Left cardiac atrium (tissue), 4 donors: ENCODE measurements at regions not wholly inside any gene's neighbourhood (a gene's known extent, or its start where the extent isn't known, plus 50 kb on each side); places are given as distances from the start of the nearest gene placed in this dataset.

Experiments
- ATAC-seq, 2 donors: fragments of 200-7000 bp; cut with Tn5 transposase; one replicate each; pipeline ENCODE4 v1.9.1; 2020; ENCODE audit warnings: mild to moderate bottlenecking in 2 of 2, moderate library complexity in 2 of 2
- DNase-seq: peaks from one replicate; pipeline ENCODE4 v3.0.0-alpha.2; 2020
- intact Hi-C, 2 donors: fragments of 100-400 bp; cut with DNase I; formaldehyde crosslinking; loops; one replicate each; pipeline versions ENCODE4 v1.14.1 to v1.15.1; 2022 to 2023
- donor health status: DM: no; HTN: yes; CAD: no.
- donor health status: DM: no; HTN: yes; CAD: no; lungs with severe emphysema.
- donor health status: DM: yes; HTN: yes; CAD: no.
- donor health status: Dilated cardiomyopathy.

DNA sequence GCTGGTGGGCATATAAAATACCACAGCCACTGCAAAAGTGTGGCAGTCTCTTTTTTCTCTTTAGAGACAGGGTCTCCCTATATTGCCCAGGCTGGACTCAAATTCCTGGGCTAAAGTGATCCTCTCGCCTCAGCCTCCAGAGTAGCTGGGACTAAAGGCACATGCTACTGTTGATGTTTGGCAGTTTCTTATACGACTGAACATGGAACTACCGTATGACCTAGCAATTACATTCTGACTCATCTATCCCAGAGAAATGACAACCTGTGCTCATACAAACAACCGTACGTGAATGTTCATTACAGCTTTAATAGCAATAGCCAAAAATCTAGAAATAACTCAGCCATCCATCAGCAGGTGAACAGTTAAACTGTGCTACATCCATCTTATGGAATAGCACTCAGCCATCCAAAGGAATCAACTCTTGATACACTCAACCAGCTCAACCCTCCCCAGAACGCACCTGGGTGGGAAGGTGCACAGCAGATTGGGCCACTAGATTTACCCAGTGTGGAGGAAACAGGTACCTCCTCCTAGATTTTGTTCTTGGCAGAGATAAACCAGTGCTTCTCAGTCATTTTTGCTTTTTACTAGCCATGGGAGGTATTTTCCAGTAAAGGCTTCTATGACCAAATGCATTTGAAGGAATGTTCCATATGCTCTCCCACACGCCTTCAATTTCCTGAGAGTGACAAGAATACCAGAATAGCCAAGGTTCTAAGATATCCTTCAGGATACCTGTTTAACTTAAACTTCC lies 130.5 kb downstream of the MED15 start:
- intact Hi-C loops: no loop called here
- DNase-seq (no peak), ATAC-seq (no peak)

DNA sequence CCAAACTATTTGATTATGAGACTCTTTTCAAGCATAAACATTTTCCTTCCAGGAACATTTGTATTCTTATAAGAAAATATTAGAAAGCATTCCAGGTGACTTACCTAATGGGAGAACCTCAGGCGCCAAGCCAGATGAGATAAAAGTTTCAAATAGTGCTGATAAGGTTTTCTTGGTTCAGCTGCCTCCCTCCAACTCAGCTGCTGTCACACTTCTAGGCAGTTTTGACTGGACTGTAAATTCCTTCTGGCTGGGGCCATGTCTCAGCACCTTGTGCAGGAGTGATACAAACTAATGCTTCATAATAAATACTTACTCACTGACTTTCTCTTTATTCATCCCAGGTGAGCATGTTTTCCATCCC lies 131.1 kb downstream of the MED15 start:
- ATAC-seq (peak in 1 of 2 donors; percentile 17), DNase-seq (no peak)
- intact Hi-C loops: no loop called here

DNA sequence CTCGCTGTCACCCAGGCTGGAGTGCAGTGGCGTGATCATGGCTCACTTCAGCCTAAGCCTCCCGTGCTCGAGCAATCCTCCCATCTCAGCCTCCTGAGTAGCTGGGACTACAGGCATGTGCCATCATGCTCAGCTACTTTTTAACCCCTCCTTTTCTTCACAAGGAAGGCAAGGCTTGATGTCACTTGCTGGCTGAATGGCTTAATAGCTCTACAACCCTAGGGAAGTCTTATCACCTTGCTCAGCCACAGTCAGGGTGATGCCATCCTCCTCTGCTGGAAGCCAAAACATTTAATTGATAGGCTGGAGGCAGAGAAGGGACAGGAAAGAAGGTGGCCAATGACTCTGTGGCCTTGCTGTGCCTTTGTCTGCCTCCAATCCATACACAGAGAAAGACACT lies 131.9 kb downstream of the MED15 start:
- intact Hi-C loops: no loop called here
- ATAC-seq (no peak), DNase-seq (no peak)

DNA sequence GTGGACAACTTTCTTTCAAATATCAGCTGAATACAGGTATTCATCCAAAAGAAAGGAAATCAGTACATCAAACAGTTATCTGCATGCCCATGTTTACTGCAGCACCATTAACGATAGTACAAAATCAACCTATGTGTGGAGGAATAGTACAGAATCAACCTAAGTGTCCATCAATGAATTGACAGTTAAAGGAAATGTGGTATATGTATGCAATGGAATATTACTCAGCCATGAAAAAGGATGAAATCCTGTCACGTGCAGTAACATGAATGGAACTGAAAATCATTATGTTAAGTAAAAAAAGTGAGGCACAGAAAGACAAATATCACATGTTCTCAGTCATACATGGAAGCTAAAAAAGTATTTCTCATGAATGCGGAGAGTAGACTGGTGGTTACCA lies 132.3 kb downstream of the MED15 start:
- intact Hi-C loops: no loop called here
- DNase-seq (no peak), ATAC-seq (no peak)

DNA sequence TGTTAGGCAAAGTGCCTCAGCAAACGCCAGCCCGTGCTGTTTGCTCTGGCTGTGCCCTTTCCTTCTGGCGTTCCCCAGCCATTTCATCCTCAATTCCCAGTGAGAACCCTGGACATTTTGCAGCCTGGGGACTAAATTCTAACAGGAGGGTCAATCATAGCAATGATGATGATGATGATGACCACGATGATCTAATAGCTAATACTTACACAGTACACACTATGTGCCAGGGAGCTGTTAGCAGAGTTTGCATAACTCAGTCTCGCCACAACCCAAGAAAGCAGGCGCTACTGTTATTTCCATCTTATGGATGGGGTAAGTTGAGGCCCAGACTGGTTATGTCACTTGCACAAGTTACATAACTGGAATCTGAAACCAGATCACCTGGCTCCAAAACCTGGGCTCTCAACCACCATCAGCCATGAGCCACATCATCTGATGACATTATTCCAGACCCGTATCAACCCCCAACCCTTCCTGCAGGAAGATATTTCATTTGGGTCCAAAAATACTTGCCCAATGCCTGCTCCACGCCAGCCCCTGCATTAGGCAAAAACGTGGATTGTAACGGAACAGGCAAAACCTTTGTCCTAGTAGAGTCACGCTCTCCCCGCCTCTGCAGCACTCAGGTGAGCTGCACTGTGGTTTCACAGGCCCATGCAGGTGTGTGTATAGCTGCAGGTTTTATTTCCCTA lies 132.6 kb upstream of the SERPIND1 start:
- intact Hi-C loops: no loop called here
- ATAC-seq: no peak
- DNase-seq: no peak

DNA sequence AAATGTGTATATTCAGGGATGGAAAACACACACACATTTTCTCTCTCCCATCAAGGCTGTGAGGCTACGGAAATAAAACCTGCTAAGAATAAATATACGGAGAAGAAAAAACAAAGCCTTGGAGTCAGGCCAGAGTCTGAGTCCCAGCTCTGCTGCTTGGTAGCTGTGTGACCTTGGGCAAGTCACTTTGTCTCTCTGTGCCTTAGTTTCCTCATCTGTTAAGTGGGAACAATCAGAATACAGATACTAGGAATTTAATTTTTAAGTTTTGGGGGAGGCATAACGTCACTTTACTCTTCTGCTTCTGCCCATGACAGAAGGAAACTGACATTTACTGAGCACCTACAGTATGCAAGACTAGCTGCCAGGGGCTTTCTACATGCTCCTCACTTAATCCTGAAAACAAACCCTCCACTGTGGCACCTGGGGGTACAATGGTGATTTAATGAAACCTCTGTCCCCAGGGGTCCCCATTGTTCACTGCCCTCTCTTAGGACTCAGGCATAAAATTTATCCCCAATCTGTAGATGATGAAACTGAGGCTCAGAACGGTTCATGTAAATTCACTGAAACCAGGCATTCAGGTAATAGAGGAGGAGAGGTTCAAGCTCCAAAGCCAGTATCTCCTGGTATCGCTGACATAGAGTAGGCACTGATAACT lies 131.9 kb upstream of the SERPIND1 start:
- no peak for DNase-seq
- intact Hi-C loops: no loop called here
- ATAC-seq: no peak

DNA sequence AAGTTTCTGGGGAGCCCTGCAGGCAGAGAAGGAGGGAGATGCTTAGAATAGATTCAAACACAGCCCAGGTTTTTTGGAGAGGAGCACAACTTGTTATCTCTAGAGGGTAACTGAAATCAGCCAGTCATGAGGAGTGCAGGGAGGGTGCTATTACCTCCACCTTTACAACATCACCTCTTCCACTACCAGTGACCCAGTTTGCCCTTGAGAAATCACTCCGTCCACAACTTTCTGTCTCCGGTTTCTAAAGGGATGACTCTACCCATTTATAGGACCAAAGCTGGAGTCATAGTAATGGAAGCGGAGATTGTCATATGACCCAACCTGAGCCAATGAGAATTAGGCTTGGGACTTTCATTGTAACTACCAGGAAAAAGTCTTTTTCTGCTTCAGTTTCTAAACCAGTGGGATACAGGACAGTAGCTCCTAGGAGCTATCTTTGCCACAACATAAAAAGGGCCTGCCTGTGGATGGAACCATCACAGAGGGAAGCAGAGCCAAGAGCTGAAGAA lies 131.2 kb upstream of the SERPIND1 start:
- DNase-seq (no peak), ATAC-seq (no peak)
- intact Hi-C loops: no loop called here

DNA sequence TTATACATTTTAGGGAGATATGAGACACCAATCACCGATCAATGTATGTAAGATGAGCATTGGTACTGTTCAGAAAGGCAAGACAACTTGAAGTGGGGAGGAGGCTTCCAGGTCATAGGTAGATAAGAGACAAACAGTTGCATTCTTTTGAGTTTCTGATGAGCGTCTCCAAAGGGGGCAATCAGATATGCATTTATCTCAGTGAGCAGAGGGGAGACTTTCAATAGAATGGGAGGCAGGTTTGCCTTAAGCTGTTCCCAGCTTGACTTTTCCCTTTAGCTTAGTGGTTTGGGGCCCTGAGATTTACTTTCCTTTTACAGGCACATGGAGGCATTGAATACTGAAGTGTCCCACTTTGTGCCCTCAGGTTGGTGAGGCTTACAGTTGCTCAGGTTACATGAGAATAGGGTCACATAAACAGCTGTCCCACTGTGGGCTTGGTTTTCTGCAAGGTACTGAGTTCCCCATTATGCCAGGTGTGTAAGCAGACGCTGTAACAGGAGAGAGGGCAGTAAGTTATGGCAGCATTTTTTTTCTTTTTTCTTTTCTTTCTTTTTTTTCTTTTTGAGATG lies 129.8 kb upstream of the SERPIND1 start:
- ATAC-seq (no peak), DNase-seq (no peak)
- intact Hi-C loops: no loop called here

DNA sequence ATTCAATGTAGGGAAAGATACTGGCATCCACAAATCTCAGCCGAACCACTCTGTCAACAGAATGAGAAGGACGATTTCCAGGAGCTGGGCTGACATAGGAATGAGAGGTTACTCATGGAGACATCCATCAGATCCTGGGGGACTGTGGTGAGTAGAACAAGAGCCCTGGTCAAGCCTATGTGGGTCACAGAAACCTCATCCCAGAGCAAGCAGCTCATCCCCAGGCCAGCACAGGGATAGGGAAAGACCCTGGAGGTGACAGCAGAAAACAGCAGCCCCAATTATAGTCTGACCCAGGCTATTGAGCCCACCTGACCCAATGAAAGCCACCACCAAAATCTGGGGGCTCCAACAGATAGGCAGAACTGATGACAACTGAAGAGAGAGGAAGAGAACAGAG lies 128.0 kb upstream of the SERPIND1 start:
- intact Hi-C loops: no loop called here
- DNase-seq (no peak), ATAC-seq (no peak)

DNA sequence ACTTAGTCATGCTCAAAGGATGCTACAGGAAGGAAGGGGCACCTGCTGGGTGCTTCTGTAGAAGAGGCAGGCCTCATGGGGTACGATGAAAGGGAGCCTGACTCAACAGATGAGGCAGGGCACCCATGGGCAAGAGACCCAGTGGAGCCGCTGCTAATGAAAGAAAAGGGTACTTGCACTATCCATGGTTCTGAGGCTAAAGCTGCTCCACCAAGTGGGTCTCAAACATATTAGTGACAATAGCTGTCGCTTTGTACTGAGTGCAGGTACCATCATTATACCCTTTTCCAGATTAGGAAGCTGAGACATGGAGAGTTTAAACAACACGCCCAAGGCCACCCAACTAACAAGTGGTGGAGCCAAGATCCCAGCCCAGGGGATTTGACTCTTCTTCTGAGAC lies 127.5 kb upstream of the SERPIND1 start:
- DNase-seq (no peak), ATAC-seq (no peak)
- intact Hi-C loops: no loop called here

DNA sequence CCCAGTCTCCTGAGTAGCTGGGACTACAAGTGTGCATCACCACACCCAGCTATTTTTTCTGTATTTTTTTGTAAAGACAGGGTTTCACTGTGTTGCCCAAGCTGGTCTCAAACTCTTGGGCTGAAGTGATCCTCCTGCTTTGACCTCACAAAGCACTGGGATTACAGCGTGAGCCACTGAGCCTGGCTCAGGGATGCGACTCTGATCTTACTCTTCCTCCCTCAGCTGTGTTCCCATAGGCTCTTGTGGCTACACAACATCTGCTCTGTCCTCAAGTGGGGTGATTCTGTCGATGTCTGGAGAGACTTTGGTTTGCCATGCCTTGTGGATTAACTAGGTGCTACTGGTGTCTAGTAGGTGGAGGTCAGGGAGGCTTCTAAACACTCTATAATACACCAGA lies 127.0 kb upstream of the SERPIND1 start:
- no peak for DNase-seq
- no peak for ATAC-seq
- intact Hi-C loops: no loop called here

DNA sequence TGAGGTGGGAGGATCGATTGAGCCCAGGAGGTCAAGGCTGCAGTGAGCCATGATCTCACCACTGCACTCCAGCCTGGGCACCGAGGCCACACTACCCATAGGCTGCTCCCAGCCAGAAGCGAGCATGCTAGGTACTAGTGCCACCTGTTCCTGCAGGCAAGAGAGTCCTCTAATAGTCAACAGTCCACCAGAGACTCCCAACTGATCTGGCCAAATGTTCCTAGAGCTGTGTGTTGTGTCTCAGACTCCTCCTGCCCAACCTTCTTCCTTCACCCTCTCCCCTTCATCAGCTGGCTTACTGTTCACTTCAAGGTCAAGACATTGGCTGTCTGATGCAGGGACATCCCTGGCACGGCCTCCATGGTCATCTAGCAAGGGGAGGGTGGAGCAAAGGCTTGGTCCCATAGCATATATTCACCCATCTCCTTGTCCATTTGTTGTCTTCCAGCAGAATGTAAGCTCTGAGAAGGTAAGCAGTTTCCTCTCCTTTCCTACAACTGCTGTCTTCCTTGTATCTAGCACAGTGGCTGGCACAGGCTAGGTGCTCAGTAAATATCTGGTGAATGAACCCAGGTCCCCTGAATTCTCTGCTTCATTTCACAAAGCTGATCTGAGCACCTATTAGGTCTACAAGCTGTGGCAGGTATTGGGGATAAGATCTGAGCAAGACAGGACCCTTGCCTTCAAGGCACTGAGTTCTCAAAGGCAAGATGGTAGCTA lies 126.2 kb upstream of the SERPIND1 start:
- ATAC-seq (no peak), DNase-seq (no peak)
- intact Hi-C loops: no loop called here

DNA sequence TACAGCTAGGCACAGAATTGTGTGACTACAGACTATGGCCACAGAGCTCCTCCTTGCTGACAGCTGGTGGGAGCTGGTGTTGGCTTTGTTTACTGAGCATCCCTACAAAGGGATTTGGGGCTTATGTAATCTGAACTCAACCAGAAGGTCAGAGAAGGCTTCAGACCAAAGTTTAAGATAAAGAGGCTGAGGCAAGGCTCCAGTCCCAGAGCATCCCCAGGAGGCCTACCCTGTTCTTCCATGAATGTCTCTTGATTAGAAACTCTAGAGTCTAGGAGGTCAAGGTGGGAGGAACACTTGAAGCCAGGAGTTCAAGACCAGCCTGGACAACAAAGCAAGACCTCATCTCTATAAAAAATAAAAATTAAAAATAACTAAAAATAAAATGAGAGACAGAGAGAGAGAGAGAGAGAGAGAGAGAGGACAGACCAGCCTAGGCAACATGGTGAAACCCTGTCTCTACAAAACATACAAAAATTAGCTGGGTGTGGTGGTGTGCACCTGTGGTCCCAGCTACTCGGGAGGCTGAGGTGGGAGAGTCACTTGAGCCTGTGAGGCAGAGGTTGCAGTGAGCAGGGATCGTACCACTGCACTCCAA lies 125.5 kb upstream of the SERPIND1 start:
- DNase-seq: no peak
- intact Hi-C loops: no loop called here
- no peak for ATAC-seq

DNA sequence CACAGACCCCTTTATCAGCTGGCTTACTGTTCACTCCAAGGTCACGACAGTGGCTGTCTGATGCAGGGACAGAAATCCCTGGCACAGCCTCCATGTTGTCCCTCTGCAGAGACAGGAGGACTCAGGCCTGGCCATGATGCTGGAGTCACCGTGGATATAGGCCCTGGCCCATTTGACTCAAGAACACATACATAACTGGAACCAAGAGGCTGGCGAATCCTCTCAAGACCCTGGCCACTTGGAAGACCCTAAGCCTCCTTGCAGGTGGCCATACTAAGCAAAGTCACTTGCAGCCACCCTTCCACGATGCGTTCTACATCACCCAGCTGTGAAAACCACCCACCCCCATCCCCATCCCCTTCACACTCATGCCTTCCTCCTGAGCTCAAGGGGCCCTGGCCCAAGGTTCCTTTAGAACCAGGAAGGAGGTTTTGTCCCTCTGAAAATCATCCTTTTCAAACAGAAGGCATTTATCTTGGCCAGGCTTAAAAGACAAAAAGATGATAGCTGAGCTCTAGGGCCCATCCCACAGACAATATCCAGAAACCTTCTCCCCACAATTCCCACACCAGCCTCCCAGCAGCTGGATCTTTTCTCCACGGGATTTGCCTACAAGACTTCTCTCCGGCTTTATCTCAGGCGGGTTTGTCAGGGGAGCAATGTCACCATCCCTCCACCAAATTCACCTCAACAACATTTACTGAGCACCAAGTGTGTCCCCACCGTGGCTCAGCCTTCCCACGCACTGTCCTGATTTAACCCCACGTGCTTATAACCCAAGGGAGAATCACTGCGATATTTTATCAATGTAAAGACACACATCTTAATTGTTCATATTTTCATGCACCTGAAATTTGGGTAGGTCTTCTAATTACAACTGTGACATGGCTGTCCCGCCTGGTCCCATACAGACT lies 123.4 kb upstream of the SERPIND1 start:
- intact Hi-C loops: no loop called here
- DNase-seq (no peak), ATAC-seq (no peak)

DNA sequence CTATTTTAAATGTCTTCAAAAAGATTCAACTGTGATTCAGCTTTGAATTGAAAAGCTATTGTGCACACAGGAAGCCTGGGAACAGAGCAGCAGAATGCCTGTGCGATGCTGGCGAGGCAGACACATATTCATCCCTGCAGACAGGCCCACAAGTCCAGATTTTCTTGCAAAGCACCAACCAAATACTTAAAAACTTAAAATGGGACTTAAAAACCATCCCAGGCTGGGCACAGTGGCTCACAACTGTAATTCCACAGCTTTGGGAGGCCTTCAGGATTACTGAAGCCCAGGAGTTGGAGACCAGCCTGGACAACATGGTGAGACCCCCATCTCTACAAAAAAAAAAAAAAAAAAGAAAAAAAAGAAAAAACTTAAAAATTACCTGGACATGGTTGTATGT lies 122.6 kb upstream of the SERPIND1 start:
- intact Hi-C loops: no loop called here
- ATAC-seq: no peak
- DNase-seq: no peak

DNA sequence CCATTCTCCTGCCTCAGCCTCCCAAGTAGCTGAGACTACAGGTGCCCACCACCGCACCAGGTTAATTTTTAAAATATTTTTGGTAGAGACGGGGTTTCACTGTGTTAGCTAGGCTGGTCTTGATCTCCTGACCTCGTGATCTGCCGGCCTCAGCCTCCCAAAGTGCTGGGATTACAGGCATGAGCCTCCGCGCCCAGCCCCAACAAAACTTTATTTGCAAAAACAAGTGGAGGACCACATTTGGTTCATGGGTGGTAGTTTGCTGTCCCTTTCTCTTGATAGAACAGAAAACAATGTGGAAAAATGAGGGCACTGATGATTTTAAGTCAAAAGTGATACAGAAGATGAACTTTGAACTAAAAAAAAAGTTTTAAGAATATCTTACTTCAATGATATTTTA lies 121.8 kb upstream of the SERPIND1 start:
- no peak for DNase-seq
- intact Hi-C loops: no loop called here
- no peak for ATAC-seq

DNA sequence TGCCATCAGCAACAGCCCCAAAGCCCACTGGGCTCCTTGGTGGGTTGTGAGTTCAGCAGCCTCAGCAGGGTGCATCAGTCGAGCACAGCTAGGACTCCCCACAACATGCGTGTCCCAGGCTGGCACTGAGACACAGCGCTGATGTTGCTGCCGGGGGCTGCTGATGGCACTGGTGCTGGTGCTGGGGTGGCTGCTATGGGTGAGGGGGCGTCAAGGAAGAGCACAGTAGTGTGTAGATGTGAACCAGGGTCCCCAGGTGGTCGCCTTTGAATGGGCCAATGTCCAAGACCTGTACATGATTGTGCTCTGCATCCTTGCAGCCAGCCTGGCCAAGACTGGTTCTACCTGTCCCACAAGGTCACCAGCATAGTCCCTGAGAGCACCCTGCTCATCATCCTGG lies 121.3 kb upstream of the SERPIND1 start:
- ATAC-seq: no peak
- no peak for DNase-seq
- intact Hi-C loops: no loop called here
